ENCODE measurements at regions not wholly inside any gene's neighbourhood (a gene's known extent, or its start where the extent isn't known, plus 50 kb on each side); places are given as distances from the start of the nearest gene placed in this dataset.

- no peak for TF ChIP-seq CTCF (IDR thresholded peaks at IDR 0.05)
- TF ChIP-seq POLR2A (IDR thresholded peaks at IDR 0.05): no peak
Observed at GRCh38 chr7:118011652-118012051, 138.4 kb upstream of the CTTNBP2 start.
